PFSK-1 (cell line): ENCODE measurements at regions not wholly inside any gene's neighbourhood (a gene's known extent, or its start where the extent isn't known, plus 50 kb on each side); places are given as distances from the start of the nearest gene placed in this dataset.

Experiments used
- FOXP2 ChIP-seq: optimal IDR thresholded peaks from 2 replicates; pipeline ENCODE3; 2011; ENCODE audit warnings: borderline replicate concordance, control low read depth, inconsistent platforms; ENCODE audit not compliant: insufficient read depth; ENCODE audit errors: extremely low read length, extremely low read depth
- POLR2AphosphoS5 ChIP-seq: IDR thresholded peaks from 2 replicates; pipeline ENCODE4 v1.6.1; 2012; ENCODE audit warnings: low read depth, mild to moderate bottlenecking, control low read depth, low read length, moderate library complexity
- SIN3A ChIP-seq: IDR thresholded peaks from 2 replicates; pipeline ENCODE4 v1.6.1; 2012; ENCODE audit warnings: mild to moderate bottlenecking, low read length, moderate library complexity, borderline replicate concordance; ENCODE audit not compliant: insufficient read depth
- TAF1 ChIP-seq: IDR thresholded peaks from 2 replicates; pipeline ENCODE4 v1.6.1; 2012; ENCODE audit warnings: low read length, control low read depth, borderline replicate concordance; ENCODE audit not compliant: insufficient read depth
- TF ChIP-seq, protein P1 (sequence below), 2 experiments: IDR thresholded peaks; 2 replicates each; pipeline versions ENCODE4 v1.6.1 to v1.8.0; 2011 to 2012; ENCODE audit warnings: low read depth in 2 of 2, low read length in 2 of 2, control low read depth in 1 of 2, inconsistent platforms in 1 of 2, mild to moderate bottlenecking in 1 of 2, moderate library complexity in 1 of 2; ENCODE audit not compliant: insufficient read depth in 1 of 2

DNA sequence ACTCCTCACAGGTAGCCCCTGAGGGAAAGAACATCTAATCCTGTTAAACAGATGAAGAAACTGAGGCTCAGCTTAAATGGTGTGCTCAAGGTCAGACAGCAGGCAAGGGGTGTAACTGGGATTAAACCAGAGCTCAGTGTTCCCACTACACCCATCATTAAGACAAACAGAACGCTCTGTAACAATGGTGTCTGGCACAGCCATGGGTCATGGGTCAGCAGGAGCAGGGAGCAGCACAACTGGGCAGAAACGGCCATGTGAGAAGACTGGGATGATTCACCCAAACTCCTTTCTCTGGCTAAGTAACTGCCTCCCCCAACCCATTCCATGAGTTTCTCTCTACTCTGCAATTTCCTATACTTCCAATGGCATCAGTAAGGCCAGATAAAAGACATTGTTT, 85.5 kb upstream of the PDE1C start:
- TF ChIP-seq TAF1 (no peak), SIN3A (no peak), POLR2AphosphoS5 (no peak), FOXP2 (no peak)
- TF ChIP-seq, protein P1, sequence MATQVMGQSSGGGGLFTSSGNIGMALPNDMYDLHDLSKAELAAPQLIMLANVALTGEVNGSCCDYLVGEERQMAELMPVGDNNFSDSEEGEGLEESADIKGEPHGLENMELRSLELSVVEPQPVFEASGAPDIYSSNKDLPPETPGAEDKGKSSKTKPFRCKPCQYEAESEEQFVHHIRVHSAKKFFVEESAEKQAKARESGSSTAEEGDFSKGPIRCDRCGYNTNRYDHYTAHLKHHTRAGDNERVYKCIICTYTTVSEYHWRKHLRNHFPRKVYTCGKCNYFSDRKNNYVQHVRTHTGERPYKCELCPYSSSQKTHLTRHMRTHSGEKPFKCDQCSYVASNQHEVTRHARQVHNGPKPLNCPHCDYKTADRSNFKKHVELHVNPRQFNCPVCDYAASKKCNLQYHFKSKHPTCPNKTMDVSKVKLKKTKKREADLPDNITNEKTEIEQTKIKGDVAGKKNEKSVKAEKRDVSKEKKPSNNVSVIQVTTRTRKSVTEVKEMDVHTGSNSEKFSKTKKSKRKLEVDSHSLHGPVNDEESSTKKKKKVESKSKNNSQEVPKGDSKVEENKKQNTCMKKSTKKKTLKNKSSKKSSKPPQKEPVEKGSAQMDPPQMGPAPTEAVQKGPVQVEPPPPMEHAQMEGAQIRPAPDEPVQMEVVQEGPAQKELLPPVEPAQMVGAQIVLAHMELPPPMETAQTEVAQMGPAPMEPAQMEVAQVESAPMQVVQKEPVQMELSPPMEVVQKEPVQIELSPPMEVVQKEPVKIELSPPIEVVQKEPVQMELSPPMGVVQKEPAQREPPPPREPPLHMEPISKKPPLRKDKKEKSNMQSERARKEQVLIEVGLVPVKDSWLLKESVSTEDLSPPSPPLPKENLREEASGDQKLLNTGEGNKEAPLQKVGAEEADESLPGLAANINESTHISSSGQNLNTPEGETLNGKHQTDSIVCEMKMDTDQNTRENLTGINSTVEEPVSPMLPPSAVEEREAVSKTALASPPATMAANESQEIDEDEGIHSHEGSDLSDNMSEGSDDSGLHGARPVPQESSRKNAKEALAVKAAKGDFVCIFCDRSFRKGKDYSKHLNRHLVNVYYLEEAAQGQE (IDR thresholded peaks at IDR 0.05; ENCODE audit: insufficient read depth in 1 of 2, low read depth in 2 of 2, low read length in 2 of 2), result no peak
